ENCODE measurements at regions not wholly inside any gene's neighbourhood (a gene's known extent, or its start where the extent isn't known, plus 50 kb on each side); places are given as distances from the start of the nearest gene placed in this dataset.
A peak's percentile ranks its signal among the peaks of the same experiment; 100 is the strongest.

DNA sequence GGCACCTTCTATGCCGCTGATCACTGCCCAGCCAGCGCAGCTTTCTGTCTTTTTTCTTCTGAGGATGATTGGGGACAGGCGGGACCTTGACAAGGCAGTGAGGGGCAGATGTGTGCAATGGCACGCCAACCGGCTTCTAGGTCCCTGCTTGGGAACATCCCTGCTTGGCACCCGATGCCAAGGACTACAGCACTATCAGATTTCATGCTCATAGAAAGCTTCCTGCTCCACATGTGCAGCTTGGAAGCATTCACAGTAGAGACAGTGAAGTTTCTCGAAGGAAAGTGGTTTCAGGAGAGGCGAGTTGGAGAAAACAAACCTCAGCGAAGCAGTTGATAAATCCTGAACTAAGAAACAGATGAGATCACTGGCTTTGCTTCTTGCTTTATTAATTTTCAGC, 267.5 kb upstream of the HABP2 start:
- no peaks in the 10 kb centered on the region for H3K36me3 ChIP-seq (ENCODE audit: insufficient read depth in 1 of 2, low read depth in 1 of 2)
- WGBS, 3 donors: 30 to 34% (median 33%) methylated on average over 9 of the region's 9 CpGs
- H3K27me3 ChIP-seq (ENCODE audit: insufficient read depth in 3 of 3, low read length in 2 of 3): peaks cover 0 to 3% (median 0%) of the 10 kb centered on the region in 3 donors
- ATAC-seq: peak in 3 of 4 donors; percentile 47 to 54 (median 50)
- intact Hi-C loops (cut with DNase I): no loop called here
- no peak overlapping the region for H3K27ac ChIP-seq
- no peaks in the 10 kb centered on the region for H3K4me1 ChIP-seq
- TF ChIP-seq, protein P1, sequence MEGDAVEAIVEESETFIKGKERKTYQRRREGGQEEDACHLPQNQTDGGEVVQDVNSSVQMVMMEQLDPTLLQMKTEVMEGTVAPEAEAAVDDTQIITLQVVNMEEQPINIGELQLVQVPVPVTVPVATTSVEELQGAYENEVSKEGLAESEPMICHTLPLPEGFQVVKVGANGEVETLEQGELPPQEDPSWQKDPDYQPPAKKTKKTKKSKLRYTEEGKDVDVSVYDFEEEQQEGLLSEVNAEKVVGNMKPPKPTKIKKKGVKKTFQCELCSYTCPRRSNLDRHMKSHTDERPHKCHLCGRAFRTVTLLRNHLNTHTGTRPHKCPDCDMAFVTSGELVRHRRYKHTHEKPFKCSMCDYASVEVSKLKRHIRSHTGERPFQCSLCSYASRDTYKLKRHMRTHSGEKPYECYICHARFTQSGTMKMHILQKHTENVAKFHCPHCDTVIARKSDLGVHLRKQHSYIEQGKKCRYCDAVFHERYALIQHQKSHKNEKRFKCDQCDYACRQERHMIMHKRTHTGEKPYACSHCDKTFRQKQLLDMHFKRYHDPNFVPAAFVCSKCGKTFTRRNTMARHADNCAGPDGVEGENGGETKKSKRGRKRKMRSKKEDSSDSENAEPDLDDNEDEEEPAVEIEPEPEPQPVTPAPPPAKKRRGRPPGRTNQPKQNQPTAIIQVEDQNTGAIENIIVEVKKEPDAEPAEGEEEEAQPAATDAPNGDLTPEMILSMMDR (IDR thresholded peaks at IDR 0.05): no peak
- DNase-seq: no peak
- no peak overlapping the region for H3K4me3 ChIP-seq
- no peaks in the 10 kb centered on the region for H3K9me3 ChIP-seq

DNA sequence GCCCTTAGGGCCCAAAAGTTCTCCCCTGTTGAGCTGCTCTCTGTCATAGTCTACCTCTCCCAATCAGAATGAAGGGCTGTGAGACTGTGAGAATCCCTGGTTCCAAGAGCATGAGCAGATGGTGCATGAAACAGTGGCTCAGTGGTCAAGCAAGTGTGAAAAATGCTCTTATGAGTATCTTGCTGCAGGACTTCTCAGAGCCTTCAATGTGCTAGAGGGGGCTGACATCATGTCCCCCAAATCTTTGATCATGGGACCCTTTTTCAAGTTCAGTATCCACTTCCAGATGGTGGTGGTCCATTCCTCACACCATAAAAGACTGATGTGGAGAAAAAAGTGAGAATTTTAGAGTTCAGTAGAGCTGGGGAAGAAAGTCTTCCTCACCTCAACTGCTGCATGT, 265.3 kb upstream of the HABP2 start:
- Histone ChIP-seq H3K36me3 (ENCODE audit: insufficient read depth in 1 of 2, low read depth in 1 of 2) (no peaks in the 10 kb centered on the region), H3K27me3 (ENCODE audit: insufficient read depth in 3 of 3, low read length in 2 of 3) (peaks cover 0 to 3% (median 0%) of the 10 kb centered on the region in 3 donors), H3K4me3 (no peak overlapping the region), H3K27ac (no peak overlapping the region), H3K9me3 (no peaks in the 10 kb centered on the region), H3K4me1 (no peaks in the 10 kb centered on the region)
- ATAC-seq: no peak
- intact Hi-C loops (cut with DNase I): no loop called here
- TF ChIP-seq, protein P1 (IDR thresholded peaks at IDR 0.05): no peak
- no peak for DNase-seq

DNA sequence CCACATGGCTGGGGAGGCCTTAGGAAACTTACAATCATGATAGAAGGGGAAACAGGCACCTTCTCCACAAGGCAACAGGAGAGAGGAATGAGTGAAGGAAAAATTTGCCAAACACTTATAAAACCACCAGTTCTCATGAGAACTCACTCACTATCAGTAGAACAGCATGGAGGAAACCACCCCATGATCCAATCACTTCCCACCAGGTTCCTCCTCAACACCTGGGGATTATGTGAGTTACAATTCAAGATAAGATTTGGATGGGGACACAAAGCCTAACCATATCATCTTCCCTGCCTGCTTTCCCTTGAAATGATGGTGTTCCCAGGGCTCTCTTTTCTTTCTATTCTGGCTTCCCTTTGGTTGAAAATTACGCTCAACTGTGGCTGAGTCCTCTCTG, 262.7 kb upstream of the HABP2 start:
- TF ChIP-seq, protein P1 (IDR thresholded peaks at IDR 0.05): no peak
- Histone ChIP-seq H3K4me1 (no peaks in the 10 kb centered on the region), H3K36me3 (ENCODE audit: insufficient read depth in 1 of 2, low read depth in 1 of 2) (no peaks in the 10 kb centered on the region), H3K27me3 (ENCODE audit: insufficient read depth in 3 of 3, low read length in 2 of 3) (no peaks in the 10 kb centered on the region), H3K9me3 (no peaks in the 10 kb centered on the region), H3K4me3 (no peak overlapping the region), H3K27ac (no peak overlapping the region)
- intact Hi-C loops (cut with DNase I): no loop called here
- ATAC-seq (no peak), DNase-seq (no peak)
- 93 to 100% (median 95%) methylated on average over 1 of the region's 1 CpG for WGBS, 3 donors

DNA sequence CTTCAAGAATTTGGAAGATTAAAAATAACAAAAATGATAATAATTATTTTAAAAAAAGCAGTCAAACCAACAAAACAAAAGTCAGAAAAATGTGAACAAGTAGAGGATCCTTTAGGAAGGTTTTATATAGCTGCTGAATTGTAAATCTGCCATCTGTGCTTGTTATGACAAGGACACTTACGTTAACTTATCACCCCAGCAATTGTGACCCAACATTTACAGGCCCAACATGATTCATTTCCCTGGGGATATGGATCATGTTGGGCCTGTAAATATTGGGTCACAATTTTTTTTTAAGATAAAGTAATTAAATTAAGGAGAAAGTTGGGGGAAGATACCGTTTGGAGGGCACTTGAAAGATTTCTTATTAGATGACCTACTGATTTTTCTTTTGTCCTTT, 261.4 kb upstream of the HABP2 start:
- intact Hi-C loops (cut with DNase I): no loop called here
- Histone ChIP-seq H3K4me1 (no peaks in the 10 kb centered on the region), H3K27ac (no peak overlapping the region), H3K9me3 (no peaks in the 10 kb centered on the region), H3K36me3 (ENCODE audit: insufficient read depth in 1 of 2, low read depth in 1 of 2) (no peaks in the 10 kb centered on the region), H3K27me3 (ENCODE audit: insufficient read depth in 3 of 3, low read length in 2 of 3) (no peaks in the 10 kb centered on the region), H3K4me3 (no peak overlapping the region)
- ATAC-seq: no peak
- TF ChIP-seq, protein P1 (IDR thresholded peaks at IDR 0.05): no peak
- WGBS, 3 donors: 84 to 86% (median 85%) methylated on average over 2 of the region's 2 CpGs
- no peak for DNase-seq

DNA sequence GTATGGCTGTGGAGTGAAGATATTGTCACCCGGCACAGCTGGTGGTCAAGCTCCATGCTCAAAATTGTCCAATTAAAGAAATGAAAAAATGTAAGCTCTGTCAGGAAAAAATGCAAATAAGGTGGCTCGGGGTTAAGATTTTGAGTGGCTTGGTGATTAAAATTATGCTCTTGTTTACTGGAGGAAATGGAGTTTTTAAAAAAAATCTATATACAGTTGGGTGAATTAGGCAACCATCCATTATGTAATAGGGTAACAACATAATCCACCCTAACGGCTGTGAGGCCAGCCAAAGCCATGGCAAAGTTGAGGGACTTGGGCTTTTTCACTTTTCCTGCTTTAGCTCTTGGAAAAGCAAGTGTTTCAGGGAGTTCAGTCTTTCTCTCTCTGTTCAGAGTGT, 260.8 kb upstream of the HABP2 start:
- no peaks in the 10 kb centered on the region for H3K9me3 ChIP-seq
- no peaks in the 10 kb centered on the region for H3K27me3 ChIP-seq (ENCODE audit: insufficient read depth in 3 of 3, low read length in 2 of 3)

More for the DNA sequence above, 260.8 kb upstream of the HABP2 start:
- H3K4me3 ChIP-seq: no peak overlapping the region
- TF ChIP-seq, protein P1 (IDR thresholded peaks at IDR 0.05): no peak
- no peak for DNase-seq
- intact Hi-C loops (cut with DNase I): no loop called here
- no peak overlapping the region for H3K27ac ChIP-seq
- ATAC-seq: no peak
- 48 to 73% (median 52%) methylated on average over 3 of the region's 3 CpGs for WGBS, 3 donors
- no peaks in the 10 kb centered on the region for H3K36me3 ChIP-seq (ENCODE audit: insufficient read depth in 1 of 2, low read depth in 1 of 2)
- no peaks in the 10 kb centered on the region for H3K4me1 ChIP-seq

Data from psoas muscle (tissue), 7 donors.